Duodenal mucosa (tissue), 2 donors: ENCODE measurements at regions not wholly inside any gene's neighbourhood (a gene's known extent, or its start where the extent isn't known, plus 50 kb on each side); places are given as distances from the start of the nearest gene placed in this dataset.

Experiments used
- H3K27ac ChIP-seq: one replicate; pipeline ENCODE4 v1.7.0; 2013; ENCODE audit warnings: low read depth, low read length
- H3K27me3 ChIP-seq, 2 donors: one replicate each; pipeline ENCODE4 v1.7.0; 2013; ENCODE audit warnings: low read length in 2 of 2, control low read depth in 1 of 2; ENCODE audit not compliant: insufficient read depth in 2 of 2, control insufficient read depth in 1 of 2
- H3K36me3 ChIP-seq, 2 donors: one replicate each; pipeline ENCODE4 v1.7.0; 2013; ENCODE audit warnings: low read length in 2 of 2, control low read depth in 1 of 2; ENCODE audit not compliant: insufficient read depth in 2 of 2, control insufficient read depth in 1 of 2
- H3K4me1 ChIP-seq, 2 donors: one replicate each; pipeline ENCODE4 v1.7.0; 2013; ENCODE audit warnings: low read length in 2 of 2, control low read depth in 1 of 2; ENCODE audit not compliant: insufficient read depth in 2 of 2, control insufficient read depth in 1 of 2
- H3K4me3 ChIP-seq, 2 donors: one replicate each; pipeline ENCODE4 v1.7.0; 2013; ENCODE audit warnings: low read length in 2 of 2, low read depth in 1 of 2
- H3K9ac ChIP-seq, 2 donors: one replicate each; pipeline ENCODE4 v1.7.0; 2013; ENCODE audit warnings: low read length in 2 of 2, low read depth in 1 of 2
- H3K9me3 ChIP-seq, 2 donors: one replicate each; pipeline ENCODE4 v1.7.0; 2013; ENCODE audit warnings: low read length in 2 of 2, control low read depth in 1 of 2; ENCODE audit not compliant: control insufficient read depth in 1 of 2

- Histone ChIP-seq H3K4me1 (no peaks in the 10 kb centered on the region), H3K9me3 (no peaks in the 10 kb centered on the region), H3K36me3 (no peaks in the 10 kb centered on the region), H3K9ac (no peak overlapping the region), H3K27me3 (no peaks in the 10 kb centered on the region), H3K27ac (no peak overlapping the region), H3K4me3 (no peak overlapping the region)
Measured at GRCh38 chr1:195337646-195338045, 1270.6 kb downstream of the KCNT2 start.

- Histone ChIP-seq H3K4me1 (no peaks in the 10 kb centered on the region), H3K36me3 (no peaks in the 10 kb centered on the region), H3K4me3 (no peak overlapping the region), H3K9ac (no peak overlapping the region), H3K9me3 (no peaks in the 10 kb centered on the region), H3K27ac (no peak overlapping the region), H3K27me3 (no peaks in the 10 kb centered on the region)
Measured at GRCh38 chr1:195336812-195337211, 1271.4 kb downstream of the KCNT2 start.

GRCh38 chr1:195335541-195335940 is 1272.7 kb downstream of the KCNT2 start:
- Histone ChIP-seq H3K4me1 (no peaks in the 10 kb centered on the region), H3K9ac (no peak overlapping the region), H3K36me3 (no peaks in the 10 kb centered on the region), H3K4me3 (no peak overlapping the region), H3K9me3 (no peaks in the 10 kb centered on the region), H3K27me3 (no peaks in the 10 kb centered on the region), H3K27ac (no peak overlapping the region)

DNA sequence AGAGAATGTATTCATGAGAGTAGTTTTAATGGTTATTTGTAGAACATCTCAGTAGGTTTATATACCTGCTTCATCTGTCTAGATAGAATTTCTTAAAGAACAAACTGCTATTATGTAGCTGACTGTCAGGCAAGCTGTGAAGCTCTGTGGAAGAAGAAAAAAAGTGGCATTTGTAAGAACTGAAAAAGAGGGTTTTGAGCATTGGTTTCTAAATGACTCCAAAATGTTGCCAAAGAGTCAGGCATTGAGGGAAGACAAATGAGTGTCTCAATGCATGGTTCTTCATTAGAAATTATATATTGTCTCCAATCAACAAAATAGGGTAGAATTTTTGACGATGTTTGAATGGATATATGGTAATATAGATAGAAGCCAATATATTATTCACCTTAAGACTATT is 1276.1 kb downstream of the KCNT2 start:
- Histone ChIP-seq H3K9ac (no peak overlapping the region), H3K27ac (no peak overlapping the region), H3K4me3 (no peak overlapping the region), H3K9me3 (no peaks in the 10 kb centered on the region), H3K36me3 (no peaks in the 10 kb centered on the region), H3K27me3 (no peaks in the 10 kb centered on the region), H3K4me1 (no peaks in the 10 kb centered on the region)

- no peak overlapping the region for H3K4me3 ChIP-seq
- no peaks in the 10 kb centered on the region for H3K9me3 ChIP-seq
- no peaks in the 10 kb centered on the region for H3K4me1 ChIP-seq
- H3K27ac ChIP-seq, result no peak overlapping the region
- H3K36me3 ChIP-seq, result no peaks in the 10 kb centered on the region
- H3K27me3 ChIP-seq, result no peaks in the 10 kb centered on the region
- no peak overlapping the region for H3K9ac ChIP-seq
Measured at GRCh38 chr1:195328681-195329080, 1279.6 kb downstream of the KCNT2 start.

DNA sequence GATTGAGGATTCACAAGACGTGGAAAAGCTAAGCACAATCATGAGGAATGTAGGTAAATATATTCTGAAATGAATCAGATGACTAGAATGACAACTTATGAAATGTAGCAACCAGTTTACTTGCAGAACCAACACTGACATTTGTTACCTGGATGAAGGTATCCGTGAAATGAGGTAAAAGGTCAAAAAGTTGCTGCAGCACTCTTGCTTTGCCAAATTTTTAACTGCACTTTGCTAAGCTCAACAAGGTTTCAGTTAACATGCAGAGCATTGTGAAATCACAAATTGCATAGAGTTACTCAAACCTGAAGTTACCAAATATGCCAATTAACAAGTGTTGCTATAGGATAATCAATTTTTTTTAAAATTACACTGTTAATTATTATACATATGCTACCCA is 1280.1 kb downstream of the KCNT2 start:
- Histone ChIP-seq H3K27me3 (no peaks in the 10 kb centered on the region), H3K4me3 (no peak overlapping the region), H3K9me3 (no peaks in the 10 kb centered on the region), H3K27ac (no peak overlapping the region), H3K36me3 (no peaks in the 10 kb centered on the region), H3K4me1 (no peaks in the 10 kb centered on the region), H3K9ac (no peak overlapping the region)

DNA sequence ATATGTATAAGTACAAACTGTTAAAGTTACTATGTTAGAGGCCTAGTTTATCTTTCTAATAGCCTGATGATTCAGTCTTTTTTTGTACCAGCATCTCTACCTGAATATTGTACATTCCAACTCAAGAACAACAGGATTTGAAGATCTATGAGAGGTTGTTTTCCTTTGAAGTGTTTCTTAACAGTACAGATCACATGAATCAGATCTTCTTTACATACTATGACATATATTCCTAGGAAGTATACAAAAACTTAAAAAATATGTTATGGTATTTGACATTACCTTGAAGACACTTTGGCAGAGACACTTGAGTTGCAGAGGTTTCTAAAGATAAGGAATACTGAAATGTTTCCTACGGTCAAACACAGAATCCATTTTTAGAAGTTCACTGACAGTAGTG is 1280.9 kb downstream of the KCNT2 start:
- H3K9me3 ChIP-seq, result no peaks in the 10 kb centered on the region
- H3K27me3 ChIP-seq, result no peaks in the 10 kb centered on the region
- H3K36me3 ChIP-seq, result no peaks in the 10 kb centered on the region
- no peaks in the 10 kb centered on the region for H3K4me1 ChIP-seq
- H3K4me3 ChIP-seq, result no peak overlapping the region
- H3K27ac ChIP-seq, result no peak overlapping the region
- H3K9ac ChIP-seq, result no peak overlapping the region

- Histone ChIP-seq H3K36me3 (no peaks in the 10 kb centered on the region), H3K27me3 (no peaks in the 10 kb centered on the region), H3K9ac (no peak overlapping the region), H3K9me3 (no peaks in the 10 kb centered on the region), H3K4me1 (no peaks in the 10 kb centered on the region), H3K4me3 (no peak overlapping the region), H3K27ac (no peak overlapping the region)
Measured at GRCh38 chr1:195326325-195326724, 1281.9 kb downstream of the KCNT2 start.

DNA sequence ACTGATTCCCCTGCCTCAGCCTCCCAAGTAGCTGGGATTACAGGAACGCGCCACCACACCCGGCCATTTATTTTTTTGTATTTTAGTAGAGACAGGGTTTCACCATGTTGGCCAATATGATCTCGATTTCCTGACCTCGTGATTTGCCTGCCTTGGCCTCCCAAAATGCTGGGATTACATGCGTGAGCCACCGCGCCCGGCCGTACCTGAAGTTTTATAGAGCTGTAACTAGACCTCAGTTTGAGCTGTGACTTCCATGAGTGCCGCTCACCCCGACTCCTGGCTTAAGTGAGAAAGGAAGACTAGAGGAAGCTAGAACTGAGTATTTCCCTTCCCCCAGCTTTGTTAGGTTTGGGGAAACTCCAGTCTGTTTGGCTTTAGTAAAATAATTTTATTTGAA is 1283.1 kb downstream of the KCNT2 start:
- Histone ChIP-seq H3K27me3 (no peaks in the 10 kb centered on the region), H3K9ac (no peak overlapping the region), H3K4me1 (no peaks in the 10 kb centered on the region), H3K9me3 (no peaks in the 10 kb centered on the region), H3K36me3 (no peaks in the 10 kb centered on the region), H3K27ac (no peak overlapping the region), H3K4me3 (no peak overlapping the region)

GRCh38 chr1:195306281-195306680 is 1302.0 kb downstream of the KCNT2 start:
- H3K4me3 ChIP-seq, result no peak overlapping the region
- H3K27ac ChIP-seq, result no peak overlapping the region
- H3K9ac ChIP-seq, result no peak overlapping the region
- no peaks in the 10 kb centered on the region for H3K36me3 ChIP-seq
- no peaks in the 10 kb centered on the region for H3K27me3 ChIP-seq
- H3K9me3 ChIP-seq, result peaks cover 0 to 5% of the 10 kb centered on the region in 2 donors
- H3K4me1 ChIP-seq, result no peaks in the 10 kb centered on the region

- peaks cover 0 to 8% of the 10 kb centered on the region in 2 donors for H3K9me3 ChIP-seq
- no peak overlapping the region for H3K9ac ChIP-seq
- H3K27ac ChIP-seq, result no peak overlapping the region
Measured at GRCh38 chr1:195294911-195295310, 1313.3 kb downstream of the KCNT2 start.

More at GRCh38 chr1:195294911-195295310, 1313.3 kb downstream of the KCNT2 start:
- no peaks in the 10 kb centered on the region for H3K36me3 ChIP-seq
- no peaks in the 10 kb centered on the region for H3K27me3 ChIP-seq
- no peaks in the 10 kb centered on the region for H3K4me1 ChIP-seq
- H3K4me3 ChIP-seq, result no peak overlapping the region
